ENCODE measurements at regions not wholly inside any gene's neighbourhood (a gene's known extent, or its start where the extent isn't known, plus 50 kb on each side); places are given as distances from the start of the nearest gene placed in this dataset.

DNA sequence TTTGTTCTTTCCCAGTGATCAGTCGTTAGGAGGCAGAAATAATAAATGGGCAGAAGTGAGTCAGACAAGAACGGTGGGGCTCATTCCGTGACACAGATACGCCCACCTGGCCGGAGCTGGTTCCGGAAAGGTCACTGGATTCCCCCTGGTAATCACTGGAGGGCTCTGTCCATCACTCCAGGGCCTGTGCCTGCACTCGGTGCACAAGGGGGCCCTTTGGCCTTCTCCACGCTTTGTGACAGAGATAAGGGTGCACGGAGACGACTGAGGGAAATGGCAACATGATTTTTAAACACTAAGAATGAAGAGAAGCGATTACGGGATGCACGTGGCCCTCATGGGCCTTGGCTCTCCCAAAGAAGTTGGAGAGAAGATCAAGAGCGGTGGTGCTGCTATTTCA, 84.4 kb downstream of the PTGR3 start:
- TF ChIP-seq CTCF (IDR thresholded peaks at IDR 0.05) (no peak), POLR2A (IDR thresholded peaks at IDR 0.05) (no peak)

Measured in heart left ventricle (tissue), 13 donors.